ENCODE measurements at regions not wholly inside any gene's neighbourhood (a gene's known extent, or its start where the extent isn't known, plus 50 kb on each side); places are given as distances from the start of the nearest gene placed in this dataset.
A peak's percentile ranks its signal among the peaks of the same experiment; 100 is the strongest.

GRCh38 chr12:24500831-24501230 is 448.1 kb downstream of the BCAT1 start:
- DNase-seq, result no peak

GRCh38 chr12:24500421-24500820 is 448.5 kb downstream of the BCAT1 start:
- no peak for DNase-seq

- DNase-seq, result no peak
Observed at GRCh38 chr12:24499151-24500146, 449.5 kb downstream of the BCAT1 start.

- DNase-seq, result no peak
Observed at GRCh38 chr12:24496755-24497154, 452.1 kb downstream of the BCAT1 start.

- DNase-seq, result no peak
Observed at GRCh38 chr12:24494401-24494800, 454.5 kb downstream of the BCAT1 start.

GRCh38 chr12:24491968-24492367 is 456.9 kb downstream of the BCAT1 start:
- no peak for DNase-seq

- no peak for DNase-seq
Observed at GRCh38 chr12:24489939-24490338, 459.0 kb downstream of the BCAT1 start.

- no peak for DNase-seq
Observed at GRCh38 chr12:24488906-24489619, 459.8 kb downstream of the BCAT1 start.

- DNase-seq, result no peak
Observed at GRCh38 chr12:24488091-24488596, 460.8 kb downstream of the BCAT1 start.

GRCh38 chr12:24487606-24488005 is 461.3 kb downstream of the BCAT1 start:
- no peak for DNase-seq

GRCh38 chr12:24483732-24484131 is 465.2 kb downstream of the BCAT1 start:
- DNase-seq, result no peak

GRCh38 chr12:24482882-24483604 is 465.9 kb downstream of the BCAT1 start:
- DNase-seq, result no peak

GRCh38 chr12:24482044-24482443 is 466.9 kb downstream of the BCAT1 start:
- DNase-seq, result no peak

GRCh38 chr12:24480766-24481449 is 468.0 kb downstream of the BCAT1 start:
- no peak for DNase-seq

GRCh38 chr12:24479131-24479530 is 469.8 kb downstream of the BCAT1 start:
- no peak for DNase-seq

GRCh38 chr12:24478254-24478653 is 470.6 kb downstream of the BCAT1 start:
- DNase-seq, result peak; percentile 2

- DNase-seq, result no peak
Observed at GRCh38 chr12:24476310-24476709, 472.6 kb downstream of the BCAT1 start.

GRCh38 chr12:24475337-24475736 is 473.6 kb downstream of the BCAT1 start:
- DNase-seq, result no peak

- no peak for DNase-seq
Observed at GRCh38 chr12:24473097-24473496, 475.8 kb downstream of the BCAT1 start.

- no peak for DNase-seq
Observed at GRCh38 chr12:24470050-24470449, 478.9 kb downstream of the BCAT1 start.

GRCh38 chr12:24469089-24469488 is 479.8 kb downstream of the BCAT1 start:
- DNase-seq, result no peak

- no peak for DNase-seq
Observed at GRCh38 chr12:24467226-24467625, 481.7 kb downstream of the BCAT1 start.

Measured in NCI-H2107 (cell line).